DOHH2 (cell line): ENCODE measurements at regions not wholly inside any gene's neighbourhood (a gene's known extent, or its start where the extent isn't known, plus 50 kb on each side); places are given as distances from the start of the nearest gene placed in this dataset.

ENCODE experiments used
- H3F3A ChIP-seq: fragments of 200-600 bp; sonication (generic), shearing (Covaris generic); 2 replicates; pipeline ENCODE4 v1.6.0; 2016; ENCODE audit warnings: antibody characterized with exemption, mild to moderate bottlenecking; ENCODE audit not compliant: control insufficient read depth, insufficient read depth
- H3K27ac ChIP-seq: fragments of 200-600 bp; sonication (generic); 2 replicates; pipeline ENCODE4 v1.5.1; 2014; ENCODE audit warnings: low read depth, mild to moderate bottlenecking, low read length, moderate library complexity
- H3K27me3 ChIP-seq: fragments of 200-600 bp; sonication (generic); 2 replicates; pipeline ENCODE4 v1.6.1; 2014; ENCODE audit warnings: mild to moderate bottlenecking, low read length, mixed read lengths; ENCODE audit not compliant: control insufficient read depth
- H3K36me3 ChIP-seq: fragments of 200-600 bp; sonication (generic); 2 replicates; pipeline ENCODE4 v1.6.1; 2014; ENCODE audit warnings: mild to moderate bottlenecking, low read length, moderate library complexity, mixed read lengths; ENCODE audit not compliant: control insufficient read depth
- H3K4me1 ChIP-seq: fragments of 200-600 bp; sonication (generic); 2 replicates; pipeline ENCODE4 v1.6.1; 2014; ENCODE audit warnings: mild to moderate bottlenecking, low read length, mixed read lengths; ENCODE audit not compliant: control insufficient read depth
- H3K4me2 ChIP-seq: fragments of 200-600 bp; sonication (generic); 2 replicates; pipeline ENCODE4 v1.6.0; 2014; ENCODE audit warnings: mild to moderate bottlenecking, low read length, moderate library complexity
- H3K4me3 ChIP-seq: fragments of 200-600 bp; sonication (generic); 2 replicates; pipeline ENCODE4 v1.5.1; 2014; ENCODE audit warnings: mild to moderate bottlenecking, low read length, mixed read lengths
- H3K79me2 ChIP-seq: fragments of 200-600 bp; sonication (generic); 2 replicates; pipeline ENCODE4 v1.6.1; 2014; ENCODE audit warnings: mild to moderate bottlenecking, low read length, mixed read lengths; ENCODE audit not compliant: control insufficient read depth
- H3K9me2 ChIP-seq: fragments of 200-600 bp; sonication (generic); replicated peaks from 2 replicates; pipeline ENCODE4 v1.6.1; 2014; ENCODE audit warnings: mild to moderate bottlenecking, low read length, mixed read lengths; ENCODE audit not compliant: control insufficient read depth
- H3K9me3 ChIP-seq: fragments of 200-600 bp; sonication (generic); 2 replicates; pipeline ENCODE4 v1.6.1; 2014; ENCODE audit warnings: antibody characterized with exemption, low read length, mixed read lengths; ENCODE audit not compliant: control insufficient read depth, insufficient read depth
- H4K20me1 ChIP-seq: fragments of 200-600 bp; sonication (generic); 2 replicates; pipeline ENCODE4 v1.6.0; 2014; ENCODE audit warnings: low read depth, mild to moderate bottlenecking, antibody characterized with exemption, low read length, moderate library complexity; ENCODE audit not compliant: control insufficient read depth, insufficient read depth
- CTCF ChIP-seq: fragments of 200-600 bp; sonication (generic); IDR thresholded peaks from one replicate; pipeline ENCODE4 v1.5.1; 2014; ENCODE audit warnings: antibody characterized with exemption, mild to moderate bottlenecking, low read depth, low read length; ENCODE audit not compliant: poor library complexity, severe bottlenecking
- EZH2phosphoT487 ChIP-seq: fragments of 200-600 bp; sonication (generic); IDR thresholded peaks from 2 replicates; pipeline ENCODE4 v1.6.1; 2017; ENCODE audit warnings: borderline replicate concordance, mild to moderate bottlenecking, antibody characterized with exemption, low read length, moderate library complexity, mixed read lengths

GRCh38 chr6:783966-784735, 91.2 kb upstream of the EXOC2 start:
- no peaks in the 10 kb centered on the region for H3K79me2 ChIP-seq
- no peaks in the 10 kb centered on the region for H4K20me1 ChIP-seq
- H3K9me2 ChIP-seq = no peaks in the 10 kb centered on the region
- no peaks in the 10 kb centered on the region for H3K9me3 ChIP-seq
- no peaks in the 10 kb centered on the region for H3K4me1 ChIP-seq
- no peak overlapping the region for H3K27ac ChIP-seq
- TF ChIP-seq CTCF (no peak), EZH2phosphoT487 (no peak)
- no peak overlapping the region for H3K4me2 ChIP-seq
- no peaks in the 10 kb centered on the region for H3K27me3 ChIP-seq
- no peak overlapping the region for H3K4me3 ChIP-seq
- H3F3A ChIP-seq = no peaks in the 10 kb centered on the region
- no peaks in the 10 kb centered on the region for H3K36me3 ChIP-seq

GRCh38 chr6:782141-782540, 89.2 kb upstream of the EXOC2 start:
- TF ChIP-seq CTCF = no peak
- TF ChIP-seq EZH2phosphoT487 = no peak
- no peak overlapping the region for H3K27ac ChIP-seq
- no peaks in the 10 kb centered on the region for H3K79me2 ChIP-seq
- H3K4me3 ChIP-seq = no peak overlapping the region
- H3K9me2 ChIP-seq = no peaks in the 10 kb centered on the region
- no peaks in the 10 kb centered on the region for H4K20me1 ChIP-seq
- H3F3A ChIP-seq = no peaks in the 10 kb centered on the region
- no peaks in the 10 kb centered on the region for H3K36me3 ChIP-seq
- H3K9me3 ChIP-seq = no peaks in the 10 kb centered on the region
- H3K4me2 ChIP-seq = no peak overlapping the region
- no peaks in the 10 kb centered on the region for H3K4me1 ChIP-seq
- no peaks in the 10 kb centered on the region for H3K27me3 ChIP-seq

GRCh38 chr6:781350-781961, 88.5 kb upstream of the EXOC2 start:
- Histone ChIP-seq H3K36me3 (no peaks in the 10 kb centered on the region), H3F3A (no peaks in the 10 kb centered on the region), H3K9me2 (no peaks in the 10 kb centered on the region), H3K4me1 (no peaks in the 10 kb centered on the region), H3K27ac (no peak overlapping the region), H3K27me3 (no peaks in the 10 kb centered on the region), H3K79me2 (no peaks in the 10 kb centered on the region), H3K9me3 (no peaks in the 10 kb centered on the region), H3K4me2 (no peak overlapping the region), H3K4me3 (no peak overlapping the region), H4K20me1 (no peaks in the 10 kb centered on the region)
- TF ChIP-seq CTCF (no peak), EZH2phosphoT487 (no peak)
